ENCODE measurements at regions not wholly inside any gene's neighbourhood (a gene's known extent, or its start where the extent isn't known, plus 50 kb on each side); places are given as distances from the start of the nearest gene placed in this dataset.
"Not testable (repeated sequence)": the region's sequence is repeated elsewhere in the genome, so short reads cannot be mapped to it uniquely, and the experiment has no call there.

GRCh38 chr6:40669343-40669742 lies 82.2 kb upstream of the LRFN2 start:
- Histone ChIP-seq H3K27ac (no peak overlapping the region), H3K9me3 (peaks cover 11 to 16% of the 10 kb centered on the region in 2 donors), H3K27me3 (no peaks in the 10 kb centered on the region), H3K4me3 (no peak overlapping the region), H3K36me3 (no peaks in the 10 kb centered on the region), H3K4me1 (no peaks in the 10 kb centered on the region)
- intact Hi-C loops (cut with DNase I; ENCODE audit: low total_unique reads) = no loop called here
- DNase-seq (ENCODE audit: low spot score in 2 of 2) = no peak
- TF ChIP-seq POLR2A (IDR thresholded peaks at IDR 0.05) (no peak), POLR2AphosphoS5 (IDR thresholded peaks at IDR 0.05) (no peak), CTCF (IDR thresholded peaks at IDR 0.05) (no peak)

- Histone ChIP-seq H3K36me3 (no peaks in the 10 kb centered on the region), H3K27me3 (no peaks in the 10 kb centered on the region)
- no peak for TF ChIP-seq POLR2A (IDR thresholded peaks at IDR 0.05)
- no peak for TF ChIP-seq CTCF (IDR thresholded peaks at IDR 0.05)
- TF ChIP-seq POLR2AphosphoS5 (IDR thresholded peaks at IDR 0.05) = no peak
These were observed 81.0 kb upstream of the LRFN2 start for GRCh38 chr6:40668203-40668602.

DNA sequence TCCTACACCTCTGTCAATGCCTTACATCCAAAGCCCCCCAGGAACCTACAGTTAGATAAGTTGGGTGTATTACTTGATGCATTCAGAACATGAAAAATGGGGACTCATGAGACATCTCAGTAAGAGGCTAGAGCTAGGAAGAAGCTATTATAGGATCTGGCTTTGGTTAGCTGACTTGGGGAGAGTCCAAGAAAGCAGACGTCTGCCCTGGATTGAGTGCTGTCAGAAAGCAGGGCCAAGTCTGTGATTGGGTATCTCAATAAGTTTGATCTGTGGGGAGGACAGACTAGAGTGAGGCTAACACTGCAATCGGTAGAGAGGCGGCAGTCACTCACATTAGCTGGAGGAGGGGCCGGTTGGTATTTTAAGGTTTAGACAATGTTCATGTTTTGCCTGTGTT lies 79.4 kb upstream of the LRFN2 start:
- intact Hi-C loops (cut with DNase I; ENCODE audit: low total_unique reads) = no loop called here
- TF ChIP-seq POLR2A (IDR thresholded peaks at IDR 0.05) (no peak), POLR2AphosphoS5 (IDR thresholded peaks at IDR 0.05) (no peak), CTCF (IDR thresholded peaks at IDR 0.05) (no peak)
- no peaks in the 10 kb centered on the region for H3K36me3 ChIP-seq
- DNase-seq (ENCODE audit: low spot score in 2 of 2) = no peak
- H3K9me3 ChIP-seq = peaks cover 17 to 28% of the 10 kb centered on the region in 2 donors
- H3K27ac ChIP-seq = no peak overlapping the region
- no peaks in the 10 kb centered on the region for H3K4me1 ChIP-seq
- no peak overlapping the region for H3K4me3 ChIP-seq
- no peaks in the 10 kb centered on the region for H3K27me3 ChIP-seq

More at GRCh38 chr6:40668203-40668602, 81.0 kb upstream of the LRFN2 start:
- intact Hi-C loops (cut with DNase I; ENCODE audit: low total_unique reads) = no loop called here
- Histone ChIP-seq H3K27ac (no peak overlapping the region), H3K9me3 (peaks cover 17 to 27% of the 10 kb centered on the region in 2 donors), H3K4me3 (no peak overlapping the region), H3K4me1 (no peaks in the 10 kb centered on the region)
- no peak for DNase-seq (ENCODE audit: low spot score in 2 of 2)

DNA sequence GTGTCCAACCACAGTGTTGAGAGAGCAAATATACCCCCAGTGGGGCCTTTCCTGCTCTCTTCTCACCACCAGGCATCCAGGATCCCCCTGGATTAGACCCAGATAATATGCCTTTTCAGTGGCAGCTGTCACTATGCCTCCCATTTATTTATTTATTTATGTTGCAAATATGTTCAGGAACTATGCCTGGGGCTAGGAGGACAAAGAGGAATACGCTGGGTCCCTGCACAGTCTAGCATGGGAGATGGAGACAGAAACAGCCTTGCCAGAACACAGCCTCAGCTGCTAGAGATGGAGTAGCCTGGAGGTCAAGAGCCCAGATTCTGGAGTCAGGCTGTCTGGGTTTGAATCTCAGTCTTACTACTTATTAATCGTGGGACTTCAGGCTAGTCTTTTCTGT lies 74.6 kb upstream of the LRFN2 start:
- Histone ChIP-seq H3K27ac (no peak overlapping the region), H3K27me3 (no peaks in the 10 kb centered on the region), H3K9me3 (peaks cover 17 to 28% of the 10 kb centered on the region in 2 donors), H3K4me3 (no peak overlapping the region), H3K4me1 (no peaks in the 10 kb centered on the region), H3K36me3 (no peaks in the 10 kb centered on the region)
- DNase-seq (ENCODE audit: low spot score in 2 of 2) = no peak
- no peak for TF ChIP-seq POLR2A (IDR thresholded peaks at IDR 0.05)
- intact Hi-C loops (cut with DNase I; ENCODE audit: low total_unique reads) = no loop called here

DNA sequence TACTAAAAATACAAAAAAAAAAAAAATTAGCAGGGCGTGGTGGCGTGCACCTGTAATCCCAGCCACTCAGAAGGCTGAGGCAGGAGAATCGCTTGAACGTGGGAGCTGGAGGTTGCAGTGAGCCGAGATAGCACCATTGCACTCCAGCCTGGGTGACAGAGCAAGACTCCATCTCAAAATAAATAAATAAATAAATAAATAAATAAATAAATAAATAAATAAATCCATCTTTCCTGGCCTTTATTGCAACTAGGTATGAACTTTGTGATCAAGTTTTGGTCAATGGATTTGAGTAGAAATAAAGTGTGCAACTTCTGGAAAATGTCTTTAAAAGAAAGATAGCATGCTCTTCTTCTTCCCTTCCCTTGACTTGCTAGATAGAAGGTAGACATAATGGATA lies 69.6 kb upstream of the LRFN2 start:
- H3K9me3 ChIP-seq; H3K4me1 ChIP-seq; H3K27ac ChIP-seq; H3K36me3 ChIP-seq; intact Hi-C loops (cut with DNase I; ENCODE audit: low total_unique reads); H3K27me3 ChIP-seq; H3K4me3 ChIP-seq; DNase-seq (ENCODE audit: low spot score in 2 of 2): not testable (repeated sequence)

GRCh38 chr6:40654828-40655227 lies 67.7 kb upstream of the LRFN2 start:
- no peaks in the 10 kb centered on the region for H3K27me3 ChIP-seq
- no peaks in the 10 kb centered on the region for H3K36me3 ChIP-seq
- TF ChIP-seq POLR2A (IDR thresholded peaks at IDR 0.05) = no peak
- TF ChIP-seq CTCF (IDR thresholded peaks at IDR 0.05) = no peak
- no peak for TF ChIP-seq POLR2AphosphoS5 (IDR thresholded peaks at IDR 0.05)
- DNase-seq (ENCODE audit: low spot score in 2 of 2) = no peak
- no peak overlapping the region for H3K4me3 ChIP-seq
- no peak overlapping the region for H3K27ac ChIP-seq
- H3K9me3 ChIP-seq = no peaks in the 10 kb centered on the region
- no peaks in the 10 kb centered on the region for H3K4me1 ChIP-seq
- intact Hi-C loops (cut with DNase I; ENCODE audit: low total_unique reads) = no loop called here
